Mammary epithelial cell (primary cell): ENCODE measurements at regions not wholly inside any gene's neighbourhood (a gene's known extent, or its start where the extent isn't known, plus 50 kb on each side); places are given as distances from the start of the nearest gene placed in this dataset.

ENCODE experiments used
- EZH2 ChIP-seq: IDR thresholded peaks from 2 replicates; pipeline ENCODE4 v1.6.1; 2012; ENCODE audit warnings: low read length, inconsistent platforms, borderline replicate concordance
- TF ChIP-seq, protein P1 (sequence below), 2 donors: IDR thresholded peaks in 1 of 2; conservative IDR thresholded peaks in 1 of 2; 2 replicates each; pipeline ENCODE4 v1.5.1; 2011 to 2012; ENCODE audit warnings: inconsistent platforms in 2 of 2, low read length in 2 of 2, mild to moderate bottlenecking in 2 of 2, control low read depth in 1 of 2, low read depth in 1 of 2; ENCODE audit not compliant: insufficient read depth in 1 of 2; ENCODE audit errors: extremely low read depth in 1 of 2

DNA sequence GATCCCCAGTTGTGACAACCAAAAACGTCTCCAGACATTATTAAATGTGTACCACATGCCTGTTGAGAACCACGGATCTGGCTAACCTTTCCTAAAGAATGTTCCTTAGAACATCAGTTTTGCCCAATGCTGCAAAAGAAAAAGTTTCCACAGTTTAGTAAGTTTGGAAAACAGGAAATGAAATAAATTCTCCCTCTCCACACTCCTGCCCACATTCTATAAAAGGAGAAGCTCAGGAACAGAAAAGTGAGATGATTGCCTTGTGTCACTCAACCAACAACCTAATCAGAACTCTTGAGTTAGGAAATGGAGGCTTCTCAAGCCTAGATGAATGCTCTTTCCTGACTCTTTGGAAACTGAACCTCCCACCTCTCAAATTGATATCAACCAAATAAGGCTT lies 56.1 kb upstream of the NFE2L2 start:
- TF ChIP-seq, protein P1, sequence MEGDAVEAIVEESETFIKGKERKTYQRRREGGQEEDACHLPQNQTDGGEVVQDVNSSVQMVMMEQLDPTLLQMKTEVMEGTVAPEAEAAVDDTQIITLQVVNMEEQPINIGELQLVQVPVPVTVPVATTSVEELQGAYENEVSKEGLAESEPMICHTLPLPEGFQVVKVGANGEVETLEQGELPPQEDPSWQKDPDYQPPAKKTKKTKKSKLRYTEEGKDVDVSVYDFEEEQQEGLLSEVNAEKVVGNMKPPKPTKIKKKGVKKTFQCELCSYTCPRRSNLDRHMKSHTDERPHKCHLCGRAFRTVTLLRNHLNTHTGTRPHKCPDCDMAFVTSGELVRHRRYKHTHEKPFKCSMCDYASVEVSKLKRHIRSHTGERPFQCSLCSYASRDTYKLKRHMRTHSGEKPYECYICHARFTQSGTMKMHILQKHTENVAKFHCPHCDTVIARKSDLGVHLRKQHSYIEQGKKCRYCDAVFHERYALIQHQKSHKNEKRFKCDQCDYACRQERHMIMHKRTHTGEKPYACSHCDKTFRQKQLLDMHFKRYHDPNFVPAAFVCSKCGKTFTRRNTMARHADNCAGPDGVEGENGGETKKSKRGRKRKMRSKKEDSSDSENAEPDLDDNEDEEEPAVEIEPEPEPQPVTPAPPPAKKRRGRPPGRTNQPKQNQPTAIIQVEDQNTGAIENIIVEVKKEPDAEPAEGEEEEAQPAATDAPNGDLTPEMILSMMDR (conservative IDR thresholded peaks at IDR 0.05 in 1 of 2, IDR thresholded peaks at IDR 0.05 in 1 of 2; ENCODE audit: extremely low read depth in 1 of 2, insufficient read depth in 1 of 2, low read depth in 1 of 2, low read length in 2 of 2) = no peak
- no peak for TF ChIP-seq EZH2
